B cell (primary cell): ENCODE measurements at regions not wholly inside any gene's neighbourhood (a gene's known extent, or its start where the extent isn't known, plus 50 kb on each side); places are given as distances from the start of the nearest gene placed in this dataset.

ENCODE experiments used
- ATAC-seq: fragments of 200-7000 bp; cut with Tn5 transposase; one replicate; pipeline ENCODE4 v1.10.0; 2021; ENCODE audit warnings: low read depth, mild to moderate bottlenecking, moderate number of reproducible peaks, moderate library complexity
- CTCF ChIA-PET: fragments of 350-600 bp; sonication (Branson Sonifier 250); formaldehyde crosslinking; loops from one replicate; lab custom pipeline; 2021; ENCODE audit warnings: antibody characterized with exemption, inconsistent platforms; lab: Charles Lee
- POLR2A ChIA-PET: fragments of 350-600 bp; sonication (Branson Sonifier 250); formaldehyde crosslinking; loops from one replicate; lab custom pipeline; 2021; ENCODE audit warnings: antibody characterized with exemption; lab: Charles Lee
- DNase-seq: peaks from one replicate; pipeline ENCODE4 v3.0.0; 2013
- H2AFZ ChIP-seq: 2 replicates; pipeline ENCODE4 v1.6.1; 2012; ENCODE audit warnings: mild to moderate bottlenecking, low read depth, low read length; ENCODE audit not compliant: insufficient read depth, poor library complexity, severe bottlenecking
- H3K27ac ChIP-seq, 2 donors: 1 replicate in 1 of 2; 2 replicates in 1 of 2; pipeline ENCODE4 v1.5.1; 2012 to 2013; ENCODE audit warnings: low read length in 2 of 2, mild to moderate bottlenecking in 2 of 2, moderate library complexity in 1 of 2
- H3K27me3 ChIP-seq, 4 experiments: fragments of 200-600 bp in 1 of 4; sonication (generic) in 1 of 4; replicated peaks in 1 of 4; 1 replicate in 2 of 4; 2 replicates in 2 of 4; pipeline versions ENCODE4 v1.6.1 to v1.7.0; 2013 to 2016; ENCODE audit warnings: low read length in 3 of 4, mild to moderate bottlenecking in 2 of 4, mixed read lengths in 1 of 4, moderate library complexity in 1 of 4; ENCODE audit not compliant: insufficient read depth in 4 of 4, control insufficient read depth in 3 of 4; ENCODE audit errors: control extremely low read depth in 1 of 4
- H3K36me3 ChIP-seq, 2 experiments: replicated peaks in 1 of 2; 1 replicate in 1 of 2; 2 replicates in 1 of 2; pipeline versions ENCODE4 v1.6.1 to v1.7.1; 2013; ENCODE audit warnings: low read length in 1 of 2; ENCODE audit not compliant: insufficient read depth in 2 of 2, control insufficient read depth in 1 of 2; ENCODE audit errors: control extremely low read depth in 1 of 2, extremely low read depth in 1 of 2
- H3K4me1 ChIP-seq, 2 donors: fragments of 200-600 bp in 1 of 2; sonication (generic) in 1 of 2; 1 replicate in 1 of 2; 2 replicates in 1 of 2; pipeline versions ENCODE4 v1.5.1 to v1.6.1; 2013 to 2017; ENCODE audit warnings: low read length in 2 of 2; ENCODE audit not compliant: control insufficient read depth in 2 of 2, insufficient read depth in 2 of 2
- H3K4me2 ChIP-seq: replicated peaks from 2 replicates; pipeline ENCODE3; 2012; ENCODE audit warnings: mild to moderate bottlenecking, low read depth, low read length; ENCODE audit not compliant: poor library complexity, severe bottlenecking
- H3K4me3 ChIP-seq, 5 experiments: fragments of 200-600 bp in 1 of 5; sonication (generic) in 1 of 5; 1 replicate in 3 of 5; 2 replicates in 2 of 5; pipeline versions ENCODE4 v1.5.1 to v1.7.0; 2011 to 2016; ENCODE audit warnings: low read length in 4 of 5, mild to moderate bottlenecking in 4 of 5, low read depth in 2 of 5, control low read depth in 1 of 5, moderate library complexity in 1 of 5; ENCODE audit not compliant: insufficient read depth in 1 of 5; ENCODE audit errors: control extremely low read depth in 1 of 5, extremely low read depth in 1 of 5
- H3K79me2 ChIP-seq: fragments of 200-600 bp; sonication (generic); one replicate; pipeline ENCODE4 v1.6.0; 2016; ENCODE audit warnings: low read length; ENCODE audit not compliant: control insufficient read depth, insufficient read depth
- H3K9ac ChIP-seq: fragments of 200-600 bp; sonication (generic); 2 replicates; pipeline ENCODE4 v1.6.1; 2017; ENCODE audit warnings: mild to moderate bottlenecking, low read length, moderate library complexity
- H3K9me3 ChIP-seq, 3 donors: one replicate each; pipeline versions ENCODE4 v1.6.1 to v1.7.1; 2013; ENCODE audit warnings: low read length in 2 of 3; ENCODE audit not compliant: control insufficient read depth in 2 of 3, insufficient read depth in 1 of 3; ENCODE audit errors: control extremely low read depth in 1 of 3
- H4K20me1 ChIP-seq: 2 replicates; pipeline ENCODE4 v1.6.0; 2012; ENCODE audit warnings: mild to moderate bottlenecking, low read length; ENCODE audit not compliant: insufficient read depth, control insufficient read depth, poor library complexity, severe bottlenecking
- H3K27ac Mint-ChIP-seq: one replicate; pipeline ENCODE4 v1.8.0; 2021; ENCODE audit warnings: mixed read lengths
- H3K27me3 Mint-ChIP-seq: one replicate; pipeline ENCODE4 v1.8.0; 2021; ENCODE audit warnings: mixed read lengths
- H3K4me1 Mint-ChIP-seq: one replicate; pipeline ENCODE4 v1.8.0; 2021; ENCODE audit warnings: mixed read lengths
- H3K4me3 Mint-ChIP-seq: one replicate; pipeline ENCODE4 v1.8.0; 2021; ENCODE audit warnings: mixed read lengths
- H3K9me3 Mint-ChIP-seq: one replicate; pipeline ENCODE4 v1.8.0; 2022; ENCODE audit warnings: mixed read lengths; ENCODE audit not compliant: insufficient read depth
- EZH2 ChIP-seq: IDR thresholded peaks from 2 replicates; pipeline ENCODE4 v1.6.1; 2012; ENCODE audit warnings: borderline replicate concordance, low read depth, mild to moderate bottlenecking, moderate library complexity, low read length; ENCODE audit not compliant: insufficient read depth, poor library complexity, severe bottlenecking
- WGBS: methylation state at CpG from one replicate; pipeline ENCODE4 v1.1.5; 2013; ENCODE audit warnings: missing lambda C conversion rate; ENCODE audit not compliant: insufficient coverage; 5-methylcytosine and 5-hydroxymethylcytosine counted together
- intact Hi-C: fragments of 100-400 bp; cut with micrococcal nuclease; formaldehyde crosslinking; loops from one replicate; pipeline ENCODE4 v1.10.0; 2022
- TF ChIP-seq, protein P1 (sequence below): fragments of 200-600 bp; IDR thresholded peaks from one replicate; pipeline ENCODE4 v1.8.0; 2022; ENCODE audit warnings: antibody characterized with exemption, mild to moderate bottlenecking

DNA sequence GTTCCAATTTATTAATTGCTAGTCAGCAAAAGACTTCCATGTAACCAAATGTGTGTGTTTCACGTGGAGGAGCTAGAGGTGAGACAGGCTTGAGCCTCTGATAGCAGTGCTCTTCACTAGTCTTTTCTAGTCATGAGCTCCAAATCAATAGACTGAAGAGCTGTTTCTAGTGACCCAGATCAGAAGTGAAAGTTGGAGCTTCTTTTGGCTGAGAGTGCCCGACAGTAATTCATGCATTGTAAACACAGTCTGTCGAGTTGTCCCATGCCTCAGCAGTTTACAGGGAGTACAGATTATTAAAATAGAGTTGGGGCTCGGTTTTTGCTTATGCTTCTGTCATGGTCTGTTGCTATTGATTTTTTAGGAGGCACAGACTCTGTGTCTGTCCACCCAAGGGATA, 793.1 kb downstream of the DTWD2 start:
- H3K4me2 ChIP-seq, result no peak overlapping the region
- ATAC-seq, result no peak
- no peak overlapping the region for H3K27ac ChIP-seq
- no peak overlapping the region for H2AFZ ChIP-seq
- CTCF ChIA-PET, result no interaction called here
- intact Hi-C loops, result no loop called here
- H3K9me3 ChIP-seq, result no peaks in the 10 kb centered on the region
- TF ChIP-seq, protein P1, sequence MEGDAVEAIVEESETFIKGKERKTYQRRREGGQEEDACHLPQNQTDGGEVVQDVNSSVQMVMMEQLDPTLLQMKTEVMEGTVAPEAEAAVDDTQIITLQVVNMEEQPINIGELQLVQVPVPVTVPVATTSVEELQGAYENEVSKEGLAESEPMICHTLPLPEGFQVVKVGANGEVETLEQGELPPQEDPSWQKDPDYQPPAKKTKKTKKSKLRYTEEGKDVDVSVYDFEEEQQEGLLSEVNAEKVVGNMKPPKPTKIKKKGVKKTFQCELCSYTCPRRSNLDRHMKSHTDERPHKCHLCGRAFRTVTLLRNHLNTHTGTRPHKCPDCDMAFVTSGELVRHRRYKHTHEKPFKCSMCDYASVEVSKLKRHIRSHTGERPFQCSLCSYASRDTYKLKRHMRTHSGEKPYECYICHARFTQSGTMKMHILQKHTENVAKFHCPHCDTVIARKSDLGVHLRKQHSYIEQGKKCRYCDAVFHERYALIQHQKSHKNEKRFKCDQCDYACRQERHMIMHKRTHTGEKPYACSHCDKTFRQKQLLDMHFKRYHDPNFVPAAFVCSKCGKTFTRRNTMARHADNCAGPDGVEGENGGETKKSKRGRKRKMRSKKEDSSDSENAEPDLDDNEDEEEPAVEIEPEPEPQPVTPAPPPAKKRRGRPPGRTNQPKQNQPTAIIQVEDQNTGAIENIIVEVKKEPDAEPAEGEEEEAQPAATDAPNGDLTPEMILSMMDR, result no peak
- TF ChIP-seq EZH2, result no peak
- no peak overlapping the region for H3K9ac ChIP-seq
- POLR2A ChIA-PET, result no interaction called here
- Mint-ChIP-seq H3K27me3 (no peaks in the 10 kb centered on the region), H3K4me1 (no peaks in the 10 kb centered on the region), H3K4me3 (no peak overlapping the region), H3K9me3 (peaks cover 3% of the 10 kb centered on the region), H3K27ac (no peak overlapping the region)
- H3K4me3 ChIP-seq, result no peak overlapping the region
- H4K20me1 ChIP-seq, result no peaks in the 10 kb centered on the region
- H3K36me3 ChIP-seq, result no peaks in the 10 kb centered on the region
- no peaks in the 10 kb centered on the region for H3K27me3 ChIP-seq
- H3K4me1 ChIP-seq, result no peaks in the 10 kb centered on the region
- no peak for DNase-seq
- H3K79me2 ChIP-seq, result no peaks in the 10 kb centered on the region
- 83% methylated on average over 3 of the region's 4 CpGs for WGBS

DNA sequence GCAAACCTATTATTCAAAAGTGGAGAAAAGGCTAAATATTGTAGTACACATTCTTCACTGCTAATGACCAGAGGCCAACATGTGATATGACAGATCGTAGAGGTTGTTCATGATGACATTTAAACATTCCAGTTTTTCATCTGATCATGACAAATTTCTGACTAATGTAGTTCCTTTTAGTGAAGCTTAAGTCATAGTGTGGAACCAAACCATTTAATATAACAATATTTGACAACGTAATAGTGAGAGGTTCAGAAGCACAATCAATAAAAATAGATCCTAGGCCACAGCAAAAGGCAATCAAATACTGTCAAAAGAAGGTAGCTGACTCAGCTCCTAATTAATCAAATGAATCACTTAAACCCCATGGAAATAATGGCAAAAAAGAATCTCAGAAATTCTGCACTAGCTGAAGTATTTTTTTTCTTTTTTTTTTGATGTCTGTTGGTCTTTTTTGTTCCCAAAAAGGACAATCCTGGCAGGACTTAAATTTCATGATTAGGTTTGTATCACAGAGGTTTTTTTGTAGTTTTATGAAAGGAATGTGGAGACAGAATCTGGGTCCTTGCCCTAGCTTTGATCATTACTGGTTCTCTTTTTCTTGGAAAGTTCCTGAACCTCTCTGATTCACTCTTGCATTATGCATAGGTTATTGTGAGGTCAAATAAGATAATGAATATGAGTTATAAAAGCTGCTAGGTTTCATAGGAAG, 795.0 kb downstream of the DTWD2 start:
- peaks cover 3% of the 10 kb centered on the region for H3K9me3 Mint-ChIP-seq
- no peaks in the 10 kb centered on the region for H3K4me1 Mint-ChIP-seq
- no peaks in the 10 kb centered on the region for H3K27me3 ChIP-seq
- H3K4me2 ChIP-seq, result no peak overlapping the region
- no peaks in the 10 kb centered on the region for H3K27me3 Mint-ChIP-seq
- no peaks in the 10 kb centered on the region for H3K79me2 ChIP-seq
- ATAC-seq (no peak), DNase-seq (no peak)
- H3K27ac ChIP-seq, result no peak overlapping the region
- no peak overlapping the region for H2AFZ ChIP-seq
- H4K20me1 ChIP-seq, result no peaks in the 10 kb centered on the region
- CTCF ChIA-PET, result no interaction called here
- no peaks in the 10 kb centered on the region for H3K36me3 ChIP-seq
- no peak overlapping the region for H3K4me3 ChIP-seq
- intact Hi-C loops, result no loop called here
- no peak overlapping the region for H3K9ac ChIP-seq
- TF ChIP-seq EZH2, result no peak
- TF ChIP-seq, protein P1, result no peak
- no peak overlapping the region for H3K27ac Mint-ChIP-seq
- H3K9me3 ChIP-seq, result no peaks in the 10 kb centered on the region
- no peaks in the 10 kb centered on the region for H3K4me1 ChIP-seq
- POLR2A ChIA-PET, result no interaction called here
- no peak overlapping the region for H3K4me3 Mint-ChIP-seq
- WGBS, result 86% methylated on average over 1 of the region's 2 CpGs
